Fibroblast of lung (primary cell): ENCODE measurements at regions not wholly inside any gene's neighbourhood (a gene's known extent, or its start where the extent isn't known, plus 50 kb on each side); places are given as distances from the start of the nearest gene placed in this dataset.

ENCODE experiments used
- EZH2 ChIP-seq: IDR thresholded peaks from 2 replicates; pipeline ENCODE4 v1.5.1; 2012; ENCODE audit warnings: low read length, control low read depth, mild to moderate bottlenecking; ENCODE audit errors: missing control alignments
- TF ChIP-seq, protein P1 (sequence below), 2 donors: IDR thresholded peaks in 1 of 2; conservative IDR thresholded peaks in 1 of 2; 1 replicate in 1 of 2; 2 replicates in 1 of 2; pipeline ENCODE4 v1.5.1; 2011 to 2012; ENCODE audit warnings: low read length in 2 of 2, control low read depth in 1 of 2, inconsistent platforms in 1 of 2, low read depth in 1 of 2, mild to moderate bottlenecking in 1 of 2

DNA sequence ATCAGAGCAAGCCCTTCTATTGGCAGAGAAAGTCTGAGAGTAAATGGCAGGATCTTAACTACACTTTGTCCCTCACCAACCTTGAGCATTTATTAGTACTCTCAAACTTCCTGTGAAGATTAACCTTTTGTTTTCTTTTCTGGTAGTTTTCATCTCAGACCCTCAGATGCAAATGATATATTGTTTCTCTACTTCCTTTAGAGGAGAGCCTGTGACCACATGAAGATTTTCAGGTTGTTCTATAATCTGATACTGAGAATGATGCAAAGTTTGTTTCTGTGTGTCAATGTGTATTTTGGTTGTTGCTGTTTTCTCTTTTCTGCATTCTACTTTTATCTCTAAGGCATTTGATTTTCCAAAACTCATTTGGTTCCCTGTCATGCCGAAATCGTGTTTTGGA is 165.8 kb upstream of the CYSLTR1 start:
- TF ChIP-seq, protein P1, sequence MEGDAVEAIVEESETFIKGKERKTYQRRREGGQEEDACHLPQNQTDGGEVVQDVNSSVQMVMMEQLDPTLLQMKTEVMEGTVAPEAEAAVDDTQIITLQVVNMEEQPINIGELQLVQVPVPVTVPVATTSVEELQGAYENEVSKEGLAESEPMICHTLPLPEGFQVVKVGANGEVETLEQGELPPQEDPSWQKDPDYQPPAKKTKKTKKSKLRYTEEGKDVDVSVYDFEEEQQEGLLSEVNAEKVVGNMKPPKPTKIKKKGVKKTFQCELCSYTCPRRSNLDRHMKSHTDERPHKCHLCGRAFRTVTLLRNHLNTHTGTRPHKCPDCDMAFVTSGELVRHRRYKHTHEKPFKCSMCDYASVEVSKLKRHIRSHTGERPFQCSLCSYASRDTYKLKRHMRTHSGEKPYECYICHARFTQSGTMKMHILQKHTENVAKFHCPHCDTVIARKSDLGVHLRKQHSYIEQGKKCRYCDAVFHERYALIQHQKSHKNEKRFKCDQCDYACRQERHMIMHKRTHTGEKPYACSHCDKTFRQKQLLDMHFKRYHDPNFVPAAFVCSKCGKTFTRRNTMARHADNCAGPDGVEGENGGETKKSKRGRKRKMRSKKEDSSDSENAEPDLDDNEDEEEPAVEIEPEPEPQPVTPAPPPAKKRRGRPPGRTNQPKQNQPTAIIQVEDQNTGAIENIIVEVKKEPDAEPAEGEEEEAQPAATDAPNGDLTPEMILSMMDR (conservative IDR thresholded peaks at IDR 0.05 in 1 of 2, IDR thresholded peaks at IDR 0.05 in 1 of 2; ENCODE audit: low read depth in 1 of 2, low read length in 2 of 2) = no peak
- TF ChIP-seq EZH2 = no peak
